ENCODE measurements at regions not wholly inside any gene's neighbourhood (a gene's known extent, or its start where the extent isn't known, plus 50 kb on each side); places are given as distances from the start of the nearest gene placed in this dataset.

DNA sequence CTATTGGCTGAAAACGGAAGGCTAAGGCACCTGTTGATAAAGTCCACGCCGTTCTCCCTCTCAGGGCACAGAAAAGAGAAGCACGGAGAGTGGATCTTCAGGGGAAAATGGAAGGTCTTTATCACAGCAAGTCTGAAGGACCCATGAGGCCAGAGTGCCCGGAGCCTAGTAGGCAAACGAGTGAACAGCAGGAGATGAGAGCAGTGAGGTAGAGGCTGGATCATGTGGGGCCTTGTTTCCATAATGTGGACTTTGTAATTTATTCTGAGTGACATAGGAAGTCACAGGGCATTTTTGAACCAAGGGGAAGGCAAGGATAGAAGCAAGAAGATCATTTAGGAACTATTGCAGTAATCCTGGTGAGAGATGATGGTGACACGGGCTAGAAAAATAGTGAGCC, 287.2 kb upstream of the NRIP1 start:
- TF ChIP-seq, protein P1, sequence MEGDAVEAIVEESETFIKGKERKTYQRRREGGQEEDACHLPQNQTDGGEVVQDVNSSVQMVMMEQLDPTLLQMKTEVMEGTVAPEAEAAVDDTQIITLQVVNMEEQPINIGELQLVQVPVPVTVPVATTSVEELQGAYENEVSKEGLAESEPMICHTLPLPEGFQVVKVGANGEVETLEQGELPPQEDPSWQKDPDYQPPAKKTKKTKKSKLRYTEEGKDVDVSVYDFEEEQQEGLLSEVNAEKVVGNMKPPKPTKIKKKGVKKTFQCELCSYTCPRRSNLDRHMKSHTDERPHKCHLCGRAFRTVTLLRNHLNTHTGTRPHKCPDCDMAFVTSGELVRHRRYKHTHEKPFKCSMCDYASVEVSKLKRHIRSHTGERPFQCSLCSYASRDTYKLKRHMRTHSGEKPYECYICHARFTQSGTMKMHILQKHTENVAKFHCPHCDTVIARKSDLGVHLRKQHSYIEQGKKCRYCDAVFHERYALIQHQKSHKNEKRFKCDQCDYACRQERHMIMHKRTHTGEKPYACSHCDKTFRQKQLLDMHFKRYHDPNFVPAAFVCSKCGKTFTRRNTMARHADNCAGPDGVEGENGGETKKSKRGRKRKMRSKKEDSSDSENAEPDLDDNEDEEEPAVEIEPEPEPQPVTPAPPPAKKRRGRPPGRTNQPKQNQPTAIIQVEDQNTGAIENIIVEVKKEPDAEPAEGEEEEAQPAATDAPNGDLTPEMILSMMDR (IDR thresholded peaks at IDR 0.05): no peak
- Histone ChIP-seq H3K4me3 (no peak overlapping the region), H3K36me3 (no peaks in the 10 kb centered on the region), H3K4me1 (no peaks in the 10 kb centered on the region), H3K27me3 (no peaks in the 10 kb centered on the region), H3K27ac (no peak overlapping the region), H3K9me3 (no peaks in the 10 kb centered on the region)
- intact Hi-C loops (cut with DNase I): no loop called here
- DNase-seq (ENCODE audit: low spot score in 2 of 2): no peak

DNA sequence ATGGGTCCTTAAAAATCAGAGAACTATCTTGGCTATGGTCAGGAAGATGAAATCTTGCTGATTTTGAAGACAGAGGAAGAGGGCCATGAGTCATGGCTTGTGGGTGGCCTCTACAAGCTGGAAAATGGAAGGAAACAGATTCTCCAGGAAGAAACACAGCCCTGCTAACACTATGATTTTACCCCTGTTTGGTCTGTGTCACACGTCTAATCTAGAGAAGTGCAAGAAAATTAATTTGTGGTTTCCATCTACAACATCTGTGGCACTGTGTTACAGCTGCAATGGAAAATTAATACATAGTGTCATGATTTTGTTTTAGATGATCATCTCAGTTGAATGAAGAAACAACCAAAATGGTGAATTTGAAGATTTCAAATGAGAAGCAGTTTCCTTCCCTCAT, 288.7 kb upstream of the NRIP1 start:
- DNase-seq (ENCODE audit: low spot score in 2 of 2): no peak
- intact Hi-C loops (cut with DNase I): no loop called here
- TF ChIP-seq, protein P1 (IDR thresholded peaks at IDR 0.05): no peak
- no peaks in the 10 kb centered on the region for H3K4me1 ChIP-seq
- H3K4me3 ChIP-seq: no peak overlapping the region
- H3K27me3 ChIP-seq: no peaks in the 10 kb centered on the region
- no peak overlapping the region for H3K27ac ChIP-seq
- H3K36me3 ChIP-seq: no peaks in the 10 kb centered on the region
- no peaks in the 10 kb centered on the region for H3K9me3 ChIP-seq

DNA sequence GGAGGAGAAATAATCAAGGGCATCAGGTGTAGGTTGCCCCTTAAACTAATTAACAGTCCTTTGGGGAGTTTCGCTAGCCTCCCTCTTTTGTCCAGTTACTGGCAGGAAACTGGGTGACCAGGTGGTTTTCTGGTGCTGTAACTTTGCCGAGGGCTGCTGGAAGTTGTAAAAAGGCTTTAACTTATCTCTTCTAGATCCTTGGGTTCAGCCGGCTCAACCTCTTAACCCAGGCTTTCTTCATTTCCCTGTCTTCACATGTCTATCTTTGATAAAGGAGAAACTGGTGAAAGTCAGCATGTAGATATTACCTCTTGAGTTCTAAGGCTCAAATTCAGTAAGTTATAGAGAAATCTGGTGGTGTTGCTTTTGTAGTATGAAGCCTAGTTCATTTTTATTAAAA, 289.7 kb upstream of the NRIP1 start:
- Histone ChIP-seq H3K4me3 (no peak overlapping the region), H3K27me3 (no peaks in the 10 kb centered on the region), H3K36me3 (no peaks in the 10 kb centered on the region), H3K9me3 (no peaks in the 10 kb centered on the region), H3K4me1 (no peaks in the 10 kb centered on the region), H3K27ac (no peak overlapping the region)
- TF ChIP-seq, protein P1 (IDR thresholded peaks at IDR 0.05): no peak
- DNase-seq (ENCODE audit: low spot score in 2 of 2): no peak
- intact Hi-C loops (cut with DNase I): no loop called here

DNA sequence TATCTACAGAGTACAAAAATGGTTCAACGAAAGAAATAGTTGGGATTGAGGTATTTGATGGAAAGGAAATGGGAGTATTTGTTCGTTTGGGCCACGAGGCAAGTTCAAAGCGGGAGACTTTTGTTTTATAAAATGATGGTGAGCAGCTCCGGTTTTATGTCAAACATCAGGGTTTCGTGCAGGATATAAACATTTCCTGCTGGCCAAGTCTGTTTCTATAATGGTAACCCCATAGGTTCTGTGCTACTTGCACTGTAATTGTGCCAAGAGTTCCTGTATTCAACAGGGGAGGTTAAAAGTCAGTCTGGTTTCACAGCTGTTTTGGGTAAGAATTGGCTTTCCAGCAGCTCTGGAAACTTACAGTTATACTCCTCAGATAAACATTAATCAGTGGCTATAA, 290.3 kb upstream of the NRIP1 start:
- Histone ChIP-seq H3K27me3 (no peaks in the 10 kb centered on the region), H3K36me3 (no peaks in the 10 kb centered on the region), H3K27ac (no peak overlapping the region), H3K4me3 (no peak overlapping the region), H3K4me1 (no peaks in the 10 kb centered on the region), H3K9me3 (no peaks in the 10 kb centered on the region)
- DNase-seq (ENCODE audit: low spot score in 2 of 2): no peak
- intact Hi-C loops (cut with DNase I): no loop called here
- TF ChIP-seq, protein P1 (IDR thresholded peaks at IDR 0.05): no peak

DNA sequence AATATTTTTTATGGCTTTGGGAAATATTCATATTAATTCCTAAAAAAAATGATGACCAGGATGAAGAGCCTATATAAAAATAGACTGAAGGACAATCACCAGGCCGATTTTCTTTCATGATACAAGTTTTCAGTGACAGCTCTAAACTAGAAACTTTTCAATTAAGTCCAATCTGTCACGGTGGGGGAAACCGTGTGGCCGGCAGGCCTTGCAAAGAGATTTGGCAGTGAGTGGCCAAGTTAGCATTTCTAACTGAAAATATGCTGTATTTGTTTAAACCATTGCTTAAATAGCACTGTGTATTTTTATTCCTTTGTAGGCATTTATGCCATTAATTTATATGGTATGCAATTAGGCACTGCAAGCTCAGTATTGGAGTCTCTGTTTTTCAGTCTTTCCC, 294.5 kb upstream of the NRIP1 start:
- H3K27me3 ChIP-seq: no peaks in the 10 kb centered on the region
- intact Hi-C loops (cut with DNase I): no loop called here
- TF ChIP-seq, protein P1 (IDR thresholded peaks at IDR 0.05): no peak
- no peaks in the 10 kb centered on the region for H3K4me1 ChIP-seq
- H3K9me3 ChIP-seq: no peaks in the 10 kb centered on the region
- no peak for DNase-seq (ENCODE audit: low spot score in 2 of 2)
- H3K27ac ChIP-seq: no peak overlapping the region
- H3K4me3 ChIP-seq: no peak overlapping the region
- no peaks in the 10 kb centered on the region for H3K36me3 ChIP-seq

DNA sequence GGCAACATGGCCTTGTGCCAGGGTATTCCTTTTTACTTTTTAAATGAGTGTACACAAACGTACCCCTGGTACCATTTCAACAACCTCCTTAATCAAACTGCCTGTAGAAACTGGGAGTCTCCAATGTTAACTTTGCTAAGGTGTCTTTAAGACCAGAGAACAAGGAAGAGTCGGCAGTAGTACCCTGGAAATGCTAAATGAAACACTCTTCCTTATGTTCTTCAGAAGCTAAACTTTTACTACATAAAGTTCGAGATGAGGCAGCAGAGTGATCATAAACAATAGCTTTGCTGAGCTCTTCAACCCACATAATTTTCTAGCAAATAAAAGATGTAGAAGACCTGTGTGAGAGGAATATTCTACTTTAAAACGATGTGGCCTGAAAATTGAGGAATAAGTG, 297.7 kb upstream of the NRIP1 start:
- Histone ChIP-seq H3K27me3 (no peaks in the 10 kb centered on the region), H3K4me1 (no peaks in the 10 kb centered on the region), H3K27ac (no peak overlapping the region), H3K36me3 (no peaks in the 10 kb centered on the region), H3K4me3 (no peak overlapping the region), H3K9me3 (peaks cover 0 to 4% of the 10 kb centered on the region in 2 donors)
- TF ChIP-seq, protein P1 (IDR thresholded peaks at IDR 0.05): no peak
- no peak for DNase-seq (ENCODE audit: low spot score in 2 of 2)
- intact Hi-C loops (cut with DNase I): no loop called here
